GM23338 (cell line): ENCODE measurements at regions not wholly inside any gene's neighbourhood (a gene's known extent, or its start where the extent isn't known, plus 50 kb on each side); places are given as distances from the start of the nearest gene placed in this dataset.

ENCODE experiments used
- ATAC-seq: fragments of 200-7000 bp; cut with Tn5 transposase; 3 replicates; pipeline ENCODE4 v1.9.1; 2020
- DNase-seq: peaks from one replicate; pipeline ENCODE4 v3.0.0-alpha.2; 2015; ENCODE audit warnings: low spot score
- H2AFZ ChIP-seq: fragments of 200-600 bp; sonication (generic); 2 replicates; pipeline ENCODE4 v1.8.0; 2016; ENCODE audit warnings: antibody characterized with exemption, mild to moderate bottlenecking, moderate library complexity
- H3F3A ChIP-seq: fragments of 200-600 bp; sonication (generic); replicated peaks from 2 replicates; pipeline ENCODE4 v1.8.0; 2017; ENCODE audit warnings: antibody characterized with exemption, mixed run types, low read depth
- H3K27ac ChIP-seq: fragments of 200-600 bp; sonication (generic); 2 replicates; pipeline ENCODE4 v1.6.1; 2016; ENCODE audit warnings: low read depth
- H3K27me3 ChIP-seq: fragments of 200-600 bp; sonication (generic); 2 replicates; pipeline ENCODE4 v1.8.0; 2016; ENCODE audit warnings: mild to moderate bottlenecking, mixed run types, moderate library complexity; ENCODE audit not compliant: insufficient read depth
- H3K36me3 ChIP-seq: fragments of 200-600 bp; sonication (generic); 2 replicates; pipeline ENCODE4 v1.8.0; 2016; ENCODE audit warnings: mild to moderate bottlenecking; ENCODE audit not compliant: insufficient read depth
- H3K4me1 ChIP-seq: fragments of 200-600 bp; sonication (generic); 2 replicates; pipeline ENCODE4 v1.8.0; 2016; ENCODE audit warnings: mild to moderate bottlenecking, moderate library complexity; ENCODE audit not compliant: insufficient read depth
- H3K4me2 ChIP-seq: fragments of 200-600 bp; sonication (generic); 2 replicates; pipeline ENCODE4 v1.7.1; 2017; ENCODE audit warnings: mixed run types
- H3K4me3 ChIP-seq: fragments of 200-600 bp; sonication (generic); 2 replicates; pipeline ENCODE4 v1.6.1; 2016; ENCODE audit warnings: mixed run types
- H3K79me2 ChIP-seq: fragments of 200-600 bp; sonication (generic); replicated peaks from 2 replicates; pipeline ENCODE4 v1.8.0; 2017; ENCODE audit warnings: mild to moderate bottlenecking; ENCODE audit not compliant: insufficient read depth
- H3K9me2 ChIP-seq: fragments of 200-600 bp; sonication (generic); 2 replicates; pipeline ENCODE4 v1.8.0; 2017; ENCODE audit not compliant: insufficient read depth
- H4K20me1 ChIP-seq: fragments of 200-600 bp; sonication (generic); replicated peaks from 2 replicates; pipeline ENCODE4 v1.8.0; 2017; ENCODE audit warnings: mild to moderate bottlenecking; ENCODE audit not compliant: insufficient read depth
- H3K27ac Mint-ChIP-seq: 2 replicates; pipeline ENCODE4 v1.8.0; 2020; ENCODE audit warnings: inconsistent platforms, mild to moderate bottlenecking, moderate library complexity, mixed read lengths
- H3K27me3 Mint-ChIP-seq: 3 replicates; pipeline ENCODE4 v1.8.0; 2022; ENCODE audit warnings: low read depth, mild to moderate bottlenecking, moderate library complexity, mixed read lengths, inconsistent platforms; ENCODE audit not compliant: insufficient read depth, poor library complexity
- H3K36me3 Mint-ChIP-seq: 3 replicates; pipeline ENCODE4 v1.8.0; 2021; ENCODE audit warnings: low read depth, mild to moderate bottlenecking, inconsistent platforms, moderate library complexity, mixed read lengths
- H3K4me1 Mint-ChIP-seq: 3 replicates; pipeline ENCODE4 v1.8.0; 2020; ENCODE audit warnings: mild to moderate bottlenecking, inconsistent platforms, mixed read lengths
- H3K4me3 Mint-ChIP-seq: 3 replicates; pipeline ENCODE4 v1.8.0; 2021; ENCODE audit warnings: moderate library complexity, mild to moderate bottlenecking, inconsistent platforms, mixed read lengths
- H3K9me3 Mint-ChIP-seq: 3 replicates; pipeline ENCODE4 v1.8.0; 2020; ENCODE audit warnings: moderate library complexity, mild to moderate bottlenecking, inconsistent platforms, mixed read lengths
- CREB1 ChIP-seq: fragments of 250-450 bp; sonication (Bioruptor Pico); IDR thresholded peaks from 2 replicates; pipeline ENCODE4 v1.5.0; 2020; ENCODE audit warnings: low read depth, mild to moderate bottlenecking, moderate library complexity
- EZH2 ChIP-seq: fragments of 200-600 bp; sonication (generic); IDR thresholded peaks from one replicate; pipeline ENCODE4 v1.8.0; 2017; ENCODE audit warnings: antibody characterized with exemption, mild to moderate bottlenecking, low read depth; ENCODE audit not compliant: unreplicated experiment
- EZH2phosphoT487 ChIP-seq: fragments of 200-600 bp; sonication (generic); IDR thresholded peaks from one replicate; pipeline ENCODE4 v1.8.1; 2018; ENCODE audit warnings: antibody characterized with exemption; ENCODE audit not compliant: unreplicated experiment
- JUNB ChIP-seq: IDR thresholded peaks from one replicate; pipeline ENCODE4 v1.6.1; 2016; ENCODE audit warnings: antibody characterized with exemption; ENCODE audit not compliant: unreplicated experiment
- NANOG ChIP-seq: IDR thresholded peaks from 2 replicates; pipeline ENCODE4 v1.6.1; 2016; ENCODE audit warnings: antibody characterized with exemption, borderline replicate concordance
- POLR2AphosphoS5 ChIP-seq: IDR thresholded peaks from 2 replicates; pipeline ENCODE4 v1.6.1; 2016; ENCODE audit warnings: antibody characterized with exemption, low read depth
- STAT1 ChIP-seq: IDR thresholded peaks from one replicate; pipeline ENCODE4 v1.6.1; 2016; ENCODE audit warnings: antibody characterized with exemption; ENCODE audit not compliant: unreplicated experiment
- ZNF114 ChIP-seq: fragments of 250-450 bp; sonication (Bioruptor Pico); IDR thresholded peaks from 2 replicates; pipeline ENCODE4 v1.5.0; 2020; ENCODE audit warnings: mild to moderate bottlenecking, moderate library complexity
- ZNF331 ChIP-seq: fragments of 250-450 bp; sonication (Bioruptor Pico); IDR thresholded peaks from 2 replicates; pipeline ENCODE4 v1.5.0; 2020; ENCODE audit warnings: low read depth, mild to moderate bottlenecking, moderate library complexity
- TF ChIP-seq, protein P1 (sequence below), 2 experiments: fragments of 200-600 bp in 1 of 2; sonication (generic) in 1 of 2; conservative IDR thresholded peaks; 2 replicates each; pipeline versions ENCODE4 v1.5.1 to v1.6.1; 2016 to 2017; ENCODE audit warnings: antibody characterized with exemption in 2 of 2, low read depth in 2 of 2, mild to moderate bottlenecking in 2 of 2, moderate library complexity in 1 of 2
- TF ChIP-seq, protein P2 (sequence below): IDR thresholded peaks from 2 replicates; pipeline ENCODE4 v1.6.1; 2016; ENCODE audit warnings: antibody characterized with exemption
- TF ChIP-seq, protein P3 (sequence below): fragments of 250-450 bp; sonication (Bioruptor Pico); IDR thresholded peaks from 2 replicates; pipeline ENCODE4 v1.5.0; 2020; ENCODE audit warnings: mild to moderate bottlenecking, moderate library complexity

DNA sequence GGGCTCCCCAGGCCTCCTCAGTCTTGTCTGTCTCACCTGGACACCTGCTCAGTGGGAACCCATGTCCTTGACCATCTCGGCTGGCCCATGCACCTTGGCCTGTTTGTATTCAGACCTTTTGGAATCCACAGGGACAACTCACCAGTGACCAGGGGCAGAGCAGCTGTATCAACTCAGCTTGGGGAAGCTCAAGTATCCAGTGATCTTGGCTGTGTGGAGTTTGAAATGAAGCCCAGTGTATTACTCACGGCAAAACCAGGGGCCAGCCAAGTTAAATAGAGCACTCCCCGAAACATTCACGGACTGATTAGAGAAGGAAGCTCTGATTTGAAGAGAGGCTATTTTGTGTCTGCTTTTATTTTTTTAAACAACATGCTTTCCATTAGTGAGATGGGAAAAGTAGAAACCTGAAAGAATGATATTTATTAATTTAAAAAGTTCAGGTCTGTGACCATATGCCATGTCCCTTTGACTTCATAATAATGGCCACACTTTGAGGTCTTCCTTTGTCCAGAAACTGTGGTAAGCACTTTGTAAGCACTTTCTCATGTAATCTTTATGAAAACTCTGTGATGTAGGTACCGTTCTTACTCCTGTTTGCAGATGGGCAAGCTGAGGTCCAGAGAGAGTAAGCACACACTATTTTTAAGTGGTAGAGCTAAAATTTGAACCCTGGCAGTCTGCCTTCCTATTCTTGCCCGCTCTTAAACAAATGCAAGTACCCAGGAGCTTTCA is 656.5 kb downstream of the BNC2 start (continued):
- TF ChIP-seq, protein P1, sequence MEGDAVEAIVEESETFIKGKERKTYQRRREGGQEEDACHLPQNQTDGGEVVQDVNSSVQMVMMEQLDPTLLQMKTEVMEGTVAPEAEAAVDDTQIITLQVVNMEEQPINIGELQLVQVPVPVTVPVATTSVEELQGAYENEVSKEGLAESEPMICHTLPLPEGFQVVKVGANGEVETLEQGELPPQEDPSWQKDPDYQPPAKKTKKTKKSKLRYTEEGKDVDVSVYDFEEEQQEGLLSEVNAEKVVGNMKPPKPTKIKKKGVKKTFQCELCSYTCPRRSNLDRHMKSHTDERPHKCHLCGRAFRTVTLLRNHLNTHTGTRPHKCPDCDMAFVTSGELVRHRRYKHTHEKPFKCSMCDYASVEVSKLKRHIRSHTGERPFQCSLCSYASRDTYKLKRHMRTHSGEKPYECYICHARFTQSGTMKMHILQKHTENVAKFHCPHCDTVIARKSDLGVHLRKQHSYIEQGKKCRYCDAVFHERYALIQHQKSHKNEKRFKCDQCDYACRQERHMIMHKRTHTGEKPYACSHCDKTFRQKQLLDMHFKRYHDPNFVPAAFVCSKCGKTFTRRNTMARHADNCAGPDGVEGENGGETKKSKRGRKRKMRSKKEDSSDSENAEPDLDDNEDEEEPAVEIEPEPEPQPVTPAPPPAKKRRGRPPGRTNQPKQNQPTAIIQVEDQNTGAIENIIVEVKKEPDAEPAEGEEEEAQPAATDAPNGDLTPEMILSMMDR (conservative IDR thresholded peaks at IDR 0.05; ENCODE audit: low read depth in 2 of 2): no peak
- no peak for TF ChIP-seq EZH2
- no peak for TF ChIP-seq NANOG
- no peak for TF ChIP-seq JUNB
- no peak for TF ChIP-seq POLR2AphosphoS5
- TF ChIP-seq EZH2phosphoT487: no peak
- no peak for TF ChIP-seq CREB1 (CRISPR knock-in tag)
- no peak for TF ChIP-seq ZNF114 (CRISPR knock-in tag)
- no peak for TF ChIP-seq ZNF331
- TF ChIP-seq STAT1: no peak

DNA sequence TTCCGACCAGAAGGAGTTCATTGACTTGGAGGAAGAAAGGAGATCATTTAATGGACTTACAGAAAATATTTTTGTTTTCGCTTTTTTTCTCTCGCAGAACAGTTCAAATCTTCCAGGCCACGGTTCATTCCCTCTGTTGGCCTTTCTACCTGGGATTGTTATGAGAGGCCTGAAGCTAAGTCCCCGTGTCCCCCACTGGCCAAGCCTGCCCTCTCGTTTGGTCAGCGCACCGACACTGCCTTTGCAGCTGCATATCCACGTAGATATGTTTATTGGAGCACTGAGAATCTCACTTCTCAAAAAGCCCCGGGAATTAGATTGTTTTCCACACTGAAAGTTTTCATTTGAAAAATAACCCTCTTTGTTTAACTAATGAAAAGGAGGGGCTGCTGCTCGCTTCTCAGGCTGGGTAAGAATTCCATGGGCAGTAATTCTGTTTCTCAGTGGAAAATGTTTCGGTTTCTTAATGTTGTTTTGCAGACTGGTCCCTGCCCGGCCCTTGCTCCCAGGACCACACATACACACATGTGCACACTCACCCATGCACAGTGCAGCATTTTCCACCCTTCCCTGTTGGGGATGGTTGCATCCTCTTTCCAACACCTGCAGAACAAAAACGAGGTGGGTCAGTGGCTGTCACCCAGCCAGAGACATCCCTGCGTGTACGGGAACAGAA is 655.7 kb downstream of the BNC2 start:
- Histone ChIP-seq H2AFZ (peak overlapping the region; percentile 81; the same call in 1 of the 2 replicates), H3K36me3 (no peaks in the 10 kb centered on the region), H3K27ac (0 out of 2 replicates have a peak overlapping the region, but pooled peaks have one; percentile 14), H3F3A (no peaks in the 10 kb centered on the region), H3K27me3 (no peaks in the 10 kb centered on the region), H3K79me2 (no peaks in the 10 kb centered on the region), H3K4me3 (no peak overlapping the region), H4K20me1 (no peaks in the 10 kb centered on the region), H3K4me2 (no peak overlapping the region), H3K9me2 (no peaks in the 10 kb centered on the region), H3K4me1 (peaks cover 10% of the 10 kb centered on the region; the same call in 1 of the 2 replicates)
- Mint-ChIP-seq H3K27ac (no peak overlapping the region), H3K4me1 (peaks cover 6% of the 10 kb centered on the region), H3K9me3 (no peaks in the 10 kb centered on the region), H3K4me3 (no peak overlapping the region), H3K27me3 (peaks cover 7% of the 10 kb centered on the region), H3K36me3 (no peaks in the 10 kb centered on the region)
- TF ChIP-seq POLR2AphosphoS5 (no peak), STAT1 (no peak), CREB1 (CRISPR knock-in tag) (no peak), ZNF331 (no peak), EZH2 (no peak), JUNB (no peak)
- TF ChIP-seq, protein P2, sequence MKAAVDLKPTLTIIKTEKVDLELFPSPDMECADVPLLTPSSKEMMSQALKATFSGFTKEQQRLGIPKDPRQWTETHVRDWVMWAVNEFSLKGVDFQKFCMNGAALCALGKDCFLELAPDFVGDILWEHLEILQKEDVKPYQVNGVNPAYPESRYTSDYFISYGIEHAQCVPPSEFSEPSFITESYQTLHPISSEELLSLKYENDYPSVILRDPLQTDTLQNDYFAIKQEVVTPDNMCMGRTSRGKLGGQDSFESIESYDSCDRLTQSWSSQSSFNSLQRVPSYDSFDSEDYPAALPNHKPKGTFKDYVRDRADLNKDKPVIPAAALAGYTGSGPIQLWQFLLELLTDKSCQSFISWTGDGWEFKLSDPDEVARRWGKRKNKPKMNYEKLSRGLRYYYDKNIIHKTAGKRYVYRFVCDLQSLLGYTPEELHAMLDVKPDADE: no peak
- TF ChIP-seq, protein P1 (conservative IDR thresholded peaks at IDR 0.05; ENCODE audit: low read depth in 2 of 2): no peak
- TF ChIP-seq, protein P3, sequence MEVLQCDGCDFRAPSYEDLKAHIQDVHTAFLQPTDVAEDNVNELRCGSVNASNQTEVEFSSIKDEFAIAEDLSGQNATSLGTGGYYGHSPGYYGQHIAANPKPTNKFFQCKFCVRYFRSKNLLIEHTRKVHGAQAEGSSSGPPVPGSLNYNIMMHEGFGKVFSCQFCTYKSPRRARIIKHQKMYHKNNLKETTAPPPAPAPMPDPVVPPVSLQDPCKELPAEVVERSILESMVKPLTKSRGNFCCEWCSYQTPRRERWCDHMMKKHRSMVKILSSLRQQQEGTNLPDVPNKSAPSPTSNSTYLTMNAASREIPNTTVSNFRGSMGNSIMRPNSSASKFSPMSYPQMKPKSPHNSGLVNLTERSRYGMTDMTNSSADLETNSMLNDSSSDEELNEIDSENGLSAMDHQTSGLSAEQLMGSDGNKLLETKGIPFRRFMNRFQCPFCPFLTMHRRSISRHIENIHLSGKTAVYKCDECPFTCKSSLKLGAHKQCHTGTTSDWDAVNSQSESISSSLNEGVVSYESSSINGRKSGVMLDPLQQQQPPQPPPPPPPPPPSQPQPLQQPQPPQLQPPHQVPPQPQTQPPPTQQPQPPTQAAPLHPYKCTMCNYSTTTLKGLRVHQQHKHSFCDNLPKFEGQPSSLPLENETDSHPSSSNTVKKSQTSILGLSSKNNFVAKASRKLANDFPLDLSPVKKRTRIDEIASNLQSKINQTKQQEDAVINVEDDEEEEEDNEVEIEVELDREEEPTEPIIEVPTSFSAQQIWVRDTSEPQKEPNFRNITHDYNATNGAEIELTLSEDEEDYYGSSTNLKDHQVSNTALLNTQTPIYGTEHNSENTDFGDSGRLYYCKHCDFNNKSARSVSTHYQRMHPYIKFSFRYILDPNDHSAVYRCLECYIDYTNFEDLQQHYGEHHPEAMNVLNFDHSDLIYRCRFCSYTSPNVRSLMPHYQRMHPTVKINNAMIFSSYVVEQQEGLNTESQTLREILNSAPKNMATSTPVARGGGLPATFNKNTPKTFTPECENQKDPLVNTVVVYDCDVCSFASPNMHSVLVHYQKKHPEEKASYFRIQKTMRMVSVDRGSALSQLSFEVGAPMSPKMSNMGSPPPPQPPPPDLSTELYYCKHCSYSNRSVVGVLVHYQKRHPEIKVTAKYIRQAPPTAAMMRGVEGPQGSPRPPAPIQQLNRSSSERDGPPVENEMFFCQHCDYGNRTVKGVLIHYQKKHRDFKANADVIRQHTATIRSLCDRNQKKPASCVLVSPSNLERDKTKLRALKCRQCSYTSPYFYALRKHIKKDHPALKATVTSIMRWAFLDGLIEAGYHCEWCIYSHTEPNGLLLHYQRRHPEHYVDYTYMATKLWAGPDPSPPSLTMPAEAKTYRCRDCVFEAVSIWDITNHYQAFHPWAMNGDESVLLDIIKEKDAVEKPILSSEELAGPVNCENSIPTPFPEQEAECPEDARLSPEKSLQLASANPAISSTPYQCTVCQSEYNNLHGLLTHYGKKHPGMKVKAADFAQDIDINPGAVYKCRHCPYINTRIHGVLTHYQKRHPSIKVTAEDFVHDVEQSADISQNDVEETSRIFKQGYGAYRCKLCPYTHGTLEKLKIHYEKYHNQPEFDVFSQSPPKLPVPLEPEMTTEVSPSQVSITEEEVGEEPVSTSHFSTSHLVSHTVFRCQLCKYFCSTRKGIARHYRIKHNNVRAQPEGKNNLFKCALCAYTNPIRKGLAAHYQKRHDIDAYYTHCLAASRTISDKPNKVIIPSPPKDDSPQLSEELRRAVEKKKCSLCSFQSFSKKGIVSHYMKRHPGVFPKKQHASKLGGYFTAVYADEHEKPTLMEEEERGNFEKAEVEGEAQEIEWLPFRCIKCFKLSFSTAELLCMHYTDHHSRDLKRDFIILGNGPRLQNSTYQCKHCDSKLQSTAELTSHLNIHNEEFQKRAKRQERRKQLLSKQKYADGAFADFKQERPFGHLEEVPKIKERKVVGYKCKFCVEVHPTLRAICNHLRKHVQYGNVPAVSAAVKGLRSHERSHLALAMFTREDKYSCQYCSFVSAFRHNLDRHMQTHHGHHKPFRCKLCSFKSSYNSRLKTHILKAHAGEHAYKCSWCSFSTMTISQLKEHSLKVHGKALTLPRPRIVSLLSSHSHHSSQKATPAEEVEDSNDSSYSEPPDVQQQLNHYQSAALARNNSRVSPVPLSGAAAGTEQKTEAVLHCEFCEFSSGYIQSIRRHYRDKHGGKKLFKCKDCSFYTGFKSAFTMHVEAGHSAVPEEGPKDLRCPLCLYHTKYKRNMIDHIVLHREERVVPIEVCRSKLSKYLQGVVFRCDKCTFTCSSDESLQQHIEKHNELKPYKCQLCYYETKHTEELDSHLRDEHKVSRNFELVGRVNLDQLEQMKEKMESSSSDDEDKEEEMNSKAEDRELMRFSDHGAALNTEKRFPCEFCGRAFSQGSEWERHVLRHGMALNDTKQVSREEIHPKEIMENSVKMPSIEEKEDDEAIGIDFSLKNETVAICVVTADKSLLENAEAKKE (CRISPR knock-in tag): no peak
- DNase-seq (no peak), ATAC-seq (no peak)
